KMS-11 (cell line): ENCODE measurements at regions not wholly inside any gene's neighbourhood (a gene's known extent, or its start where the extent isn't known, plus 50 kb on each side); places are given as distances from the start of the nearest gene placed in this dataset.
"Not testable (repeated sequence)": the region's sequence is repeated elsewhere in the genome, so short reads cannot be mapped to it uniquely, and the experiment has no call there.

Experiments used
- H2AFZ ChIP-seq: fragments of 200-600 bp; sonication (generic); 2 replicates; pipeline ENCODE4 v1.6.1; 2016; ENCODE audit warnings: antibody characterized with exemption, mixed run types, low read depth
- H3K27ac ChIP-seq: fragments of 200-600 bp; sonication (generic); 2 replicates; pipeline ENCODE4 v1.6.1; 2016; ENCODE audit warnings: mild to moderate bottlenecking, mixed run types
- H3K27me3 ChIP-seq: fragments of 200-600 bp; sonication (generic); 2 replicates; pipeline ENCODE4 v1.6.1; 2017; ENCODE audit warnings: mild to moderate bottlenecking, low read depth, mixed run types, moderate library complexity; ENCODE audit not compliant: insufficient read depth
- H3K36me3 ChIP-seq: fragments of 200-600 bp; sonication (generic); 2 replicates; pipeline ENCODE4 v1.6.1; 2017; ENCODE audit warnings: mild to moderate bottlenecking, mixed run types; ENCODE audit not compliant: insufficient read depth
- H3K4me1 ChIP-seq: fragments of 200-600 bp; sonication (generic); 2 replicates; pipeline ENCODE4 v1.6.1; 2016; ENCODE audit warnings: mild to moderate bottlenecking, low read depth, mixed run types; ENCODE audit not compliant: poor library complexity, severe bottlenecking
- H3K4me2 ChIP-seq: fragments of 200-600 bp; sonication (generic); 2 replicates; pipeline ENCODE4 v1.7.0; 2016; ENCODE audit warnings: mild to moderate bottlenecking, mixed run types
- H3K4me3 ChIP-seq: fragments of 200-600 bp; sonication (generic); IDR thresholded peaks from 2 replicates; pipeline ENCODE4 v1.6.1; 2017; ENCODE audit warnings: low read depth, low read length, mixed read lengths; ENCODE audit not compliant: insufficient read depth
- H3K79me2 ChIP-seq: fragments of 200-600 bp; sonication (generic); 2 replicates; pipeline ENCODE4 v1.6.1; 2016; ENCODE audit warnings: low read depth, mixed run types; ENCODE audit not compliant: insufficient read depth
- H3K9ac ChIP-seq: fragments of 200-600 bp; sonication (generic); 2 replicates; pipeline ENCODE4 v1.6.1; 2016; ENCODE audit warnings: mild to moderate bottlenecking, mixed run types
- H4K20me1 ChIP-seq: fragments of 200-600 bp; sonication (generic); 2 replicates; pipeline ENCODE4 v1.6.1; 2016; ENCODE audit warnings: mild to moderate bottlenecking, mixed run types; ENCODE audit not compliant: insufficient read depth
- TF ChIP-seq, protein P1 (sequence below): fragments of 200-600 bp; sonication (generic); conservative IDR thresholded peaks from 2 replicates; pipeline ENCODE4 v1.6.1; 2017; ENCODE audit warnings: low read depth, mild to moderate bottlenecking, antibody characterized with exemption, low read length, moderate library complexity, mixed read lengths

DNA sequence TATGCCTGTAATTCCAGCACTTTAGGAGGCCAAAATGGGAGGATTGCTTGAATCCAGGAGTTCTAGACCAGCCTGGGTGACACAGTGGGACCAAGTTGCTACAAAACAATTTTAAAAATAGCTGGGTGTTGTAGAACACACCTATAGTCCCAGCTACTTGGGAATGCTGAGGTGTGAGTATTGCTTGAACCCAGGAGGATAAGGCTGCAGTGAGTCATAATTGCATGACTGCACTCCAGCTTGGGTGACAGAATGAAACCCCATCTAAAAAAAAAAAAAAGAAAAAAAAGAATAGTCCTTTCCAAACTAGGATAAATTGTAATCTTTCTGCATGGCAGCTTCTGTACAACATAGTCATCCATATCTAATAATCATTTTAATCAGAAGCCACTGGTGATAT lies 270.1 kb upstream of the INTU start:
- Histone ChIP-seq H3K27ac (no peak overlapping the region), H3K9ac (no peak overlapping the region), H3K36me3 (no peaks in the 10 kb centered on the region), H3K4me2 (no peak overlapping the region), H3K79me2 (no peaks in the 10 kb centered on the region), H3K4me1 (no peaks in the 10 kb centered on the region), H3K27me3 (no peaks in the 10 kb centered on the region), H2AFZ (no peak overlapping the region), H3K4me3 (no peak overlapping the region), H4K20me1 (no peaks in the 10 kb centered on the region)
- TF ChIP-seq, protein P1, sequence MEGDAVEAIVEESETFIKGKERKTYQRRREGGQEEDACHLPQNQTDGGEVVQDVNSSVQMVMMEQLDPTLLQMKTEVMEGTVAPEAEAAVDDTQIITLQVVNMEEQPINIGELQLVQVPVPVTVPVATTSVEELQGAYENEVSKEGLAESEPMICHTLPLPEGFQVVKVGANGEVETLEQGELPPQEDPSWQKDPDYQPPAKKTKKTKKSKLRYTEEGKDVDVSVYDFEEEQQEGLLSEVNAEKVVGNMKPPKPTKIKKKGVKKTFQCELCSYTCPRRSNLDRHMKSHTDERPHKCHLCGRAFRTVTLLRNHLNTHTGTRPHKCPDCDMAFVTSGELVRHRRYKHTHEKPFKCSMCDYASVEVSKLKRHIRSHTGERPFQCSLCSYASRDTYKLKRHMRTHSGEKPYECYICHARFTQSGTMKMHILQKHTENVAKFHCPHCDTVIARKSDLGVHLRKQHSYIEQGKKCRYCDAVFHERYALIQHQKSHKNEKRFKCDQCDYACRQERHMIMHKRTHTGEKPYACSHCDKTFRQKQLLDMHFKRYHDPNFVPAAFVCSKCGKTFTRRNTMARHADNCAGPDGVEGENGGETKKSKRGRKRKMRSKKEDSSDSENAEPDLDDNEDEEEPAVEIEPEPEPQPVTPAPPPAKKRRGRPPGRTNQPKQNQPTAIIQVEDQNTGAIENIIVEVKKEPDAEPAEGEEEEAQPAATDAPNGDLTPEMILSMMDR, result no peak

DNA sequence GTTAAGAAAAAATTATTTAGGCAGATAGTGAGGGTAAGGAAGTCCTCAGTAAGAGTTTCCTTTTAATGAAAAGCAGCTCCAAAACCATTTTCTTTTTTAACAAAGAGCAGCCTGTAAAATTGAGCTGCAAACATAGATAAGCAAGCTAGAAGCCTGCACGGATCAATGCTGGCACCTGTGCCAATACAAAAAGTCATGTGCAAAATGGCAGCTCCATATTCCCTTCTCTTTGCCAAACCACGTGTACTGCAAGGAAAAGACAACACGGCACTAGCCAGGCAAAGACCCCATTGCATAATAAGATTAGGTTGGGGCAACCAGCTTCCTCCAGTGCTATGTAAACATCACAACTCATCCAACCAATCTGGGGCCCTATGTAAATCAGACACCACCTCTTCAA lies 268.4 kb upstream of the INTU start:
- Histone ChIP-seq H3K4me3 (no peak overlapping the region), H3K9ac (no peak overlapping the region), H3K27ac (no peak overlapping the region), H4K20me1 (no peaks in the 10 kb centered on the region), H3K36me3 (no peaks in the 10 kb centered on the region), H2AFZ (no peak overlapping the region), H3K4me1 (no peaks in the 10 kb centered on the region), H3K4me2 (no peak overlapping the region), H3K79me2 (no peaks in the 10 kb centered on the region), H3K27me3 (no peaks in the 10 kb centered on the region)
- TF ChIP-seq, protein P1, result no peak

DNA sequence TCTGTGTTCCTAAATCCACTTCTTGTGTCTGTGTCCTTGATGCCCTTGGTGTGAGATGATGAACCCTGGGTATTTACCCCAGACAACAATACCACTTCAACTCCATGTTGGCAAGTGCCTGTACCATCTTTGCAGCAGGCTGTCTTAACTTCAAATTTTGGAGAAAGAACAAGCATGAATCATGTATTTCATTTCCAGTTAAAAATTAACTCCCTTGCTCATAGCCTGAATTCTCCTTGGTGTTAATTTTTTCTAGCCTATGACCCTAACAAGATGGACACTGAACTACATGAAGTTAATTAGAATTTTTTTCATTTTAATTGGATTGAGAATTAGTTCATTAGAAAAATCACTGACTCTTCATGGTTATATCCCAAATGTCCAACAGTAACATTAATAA lies 267.8 kb upstream of the INTU start:
- Histone ChIP-seq H3K4me1 (no peaks in the 10 kb centered on the region), H3K4me2 (no peak overlapping the region), H2AFZ (no peak overlapping the region), H3K79me2 (no peaks in the 10 kb centered on the region), H3K27me3 (no peaks in the 10 kb centered on the region), H3K36me3 (no peaks in the 10 kb centered on the region), H4K20me1 (no peaks in the 10 kb centered on the region), H3K9ac (no peak overlapping the region), H3K27ac (no peak overlapping the region), H3K4me3 (no peak overlapping the region)
- TF ChIP-seq, protein P1, result no peak

DNA sequence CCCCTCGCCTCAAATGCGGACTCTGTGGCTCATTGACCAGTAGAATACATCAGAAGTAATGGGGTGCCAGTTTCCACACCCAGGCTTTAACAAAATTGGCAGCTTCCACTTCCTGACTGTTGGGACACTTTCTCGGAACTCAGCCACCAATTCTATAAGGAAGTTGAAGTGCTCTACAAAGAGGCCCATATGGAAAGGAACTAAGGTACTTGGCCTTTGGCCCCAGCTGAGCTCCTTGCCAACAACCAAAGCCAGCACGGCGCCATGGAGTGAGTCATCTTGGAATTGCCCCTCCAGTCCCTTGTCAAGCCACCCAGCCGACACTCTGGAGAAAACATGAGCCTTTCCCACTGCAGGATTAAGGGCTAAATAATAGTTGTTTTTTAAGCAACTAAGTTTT lies 262.2 kb upstream of the INTU start:
- Histone ChIP-seq H3K79me2 (no peaks in the 10 kb centered on the region), H3K4me2 (no peak overlapping the region), H3K36me3 (no peaks in the 10 kb centered on the region), H3K27ac (no peak overlapping the region), H4K20me1 (no peaks in the 10 kb centered on the region), H3K9ac (no peak overlapping the region), H3K4me1 (no peaks in the 10 kb centered on the region), H3K4me3 (no peak overlapping the region), H3K27me3 (no peaks in the 10 kb centered on the region), H2AFZ (no peak overlapping the region)
- TF ChIP-seq, protein P1, result no peak

DNA sequence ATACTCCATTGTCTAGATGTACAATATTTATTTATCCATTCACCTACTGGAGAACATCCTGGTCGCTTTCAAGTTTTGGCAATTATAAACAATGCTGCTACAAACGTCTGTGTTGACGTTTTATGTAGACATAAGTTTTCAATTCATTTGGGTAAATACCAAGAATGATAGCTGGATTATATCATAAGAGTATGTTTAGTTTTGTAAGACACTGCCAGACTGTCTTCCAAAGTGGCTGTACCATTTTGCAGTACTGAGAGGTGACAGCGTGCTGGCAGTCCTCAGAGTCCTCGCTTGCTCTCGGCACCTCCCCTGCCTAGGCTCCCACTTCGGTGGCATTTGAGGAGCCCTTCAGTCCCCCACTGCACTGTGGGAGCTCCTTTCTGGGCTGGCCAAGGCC lies 253.3 kb upstream of the INTU start:
- Histone ChIP-seq H2AFZ (no peak overlapping the region), H3K4me1 (no peaks in the 10 kb centered on the region), H3K27me3 (no peaks in the 10 kb centered on the region), H3K4me2 (no peak overlapping the region), H3K27ac (no peak overlapping the region), H3K4me3 (no peak overlapping the region), H4K20me1 (no peaks in the 10 kb centered on the region), H3K36me3 (no peaks in the 10 kb centered on the region), H3K79me2 (no peaks in the 10 kb centered on the region), H3K9ac (no peak overlapping the region)
- TF ChIP-seq, protein P1, result no peak

DNA sequence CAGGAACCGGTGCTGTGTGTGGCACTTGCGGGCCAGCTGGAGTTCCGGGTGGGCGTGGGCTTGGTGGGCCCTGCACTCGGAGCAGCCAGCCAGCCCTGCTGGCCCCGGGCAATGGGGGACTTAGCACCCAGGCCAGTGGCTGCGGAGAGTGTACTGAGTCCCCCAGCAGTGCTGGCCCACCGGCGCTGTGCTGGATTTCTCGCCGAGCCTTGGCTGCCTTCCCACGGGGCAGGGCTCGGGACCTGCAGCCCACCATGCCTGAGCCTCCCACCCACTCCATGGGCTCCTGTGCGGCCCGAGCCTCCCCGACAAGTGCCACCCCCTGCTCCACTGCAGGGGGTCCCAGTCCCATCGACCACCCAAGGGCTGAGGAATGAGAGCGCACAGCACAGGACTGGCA lies 252.8 kb upstream of the INTU start:
- H3K27me3 ChIP-seq, H3K27ac ChIP-seq, H2AFZ ChIP-seq, H4K20me1 ChIP-seq, H3K4me1 ChIP-seq, H3K9ac ChIP-seq, H3K36me3 ChIP-seq, H3K79me2 ChIP-seq, H3K4me2 ChIP-seq, H3K4me3 ChIP-seq: not testable (repeated sequence)
